ENCODE measurements at regions not wholly inside any gene's neighbourhood (a gene's known extent, or its start where the extent isn't known, plus 50 kb on each side); places are given as distances from the start of the nearest gene placed in this dataset. TPM values are rescaled to one million over a fixed set of nuclear protein-coding genes. Genes with fewer than 3 reads are reported as not detected.

DNA sequence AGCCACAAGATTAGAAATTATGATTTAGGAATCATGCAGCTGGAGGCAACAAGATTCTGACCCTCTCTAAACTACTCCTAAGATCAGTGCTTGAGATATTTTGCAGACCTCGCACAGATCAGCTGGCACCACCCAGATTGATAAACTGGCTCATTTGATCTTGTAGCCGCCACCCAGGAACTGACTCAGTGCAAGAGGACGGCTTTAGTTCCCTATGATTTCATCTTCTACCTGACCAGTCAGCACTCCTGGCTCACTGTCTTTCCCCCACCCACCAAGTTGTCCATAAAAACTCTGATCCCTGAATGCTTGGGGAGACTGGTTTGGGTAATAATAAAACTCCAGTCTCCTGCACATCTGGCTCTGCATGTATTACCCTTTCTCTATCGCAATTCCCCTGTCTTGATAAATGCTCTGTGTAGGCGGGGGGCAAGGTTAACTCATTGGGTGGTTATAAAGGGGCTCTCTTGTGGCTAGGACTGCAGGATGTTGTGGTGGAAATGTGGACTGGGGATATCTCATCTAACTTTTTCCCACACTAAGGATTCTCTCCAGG lies 96.1 kb downstream of the ARL6IP6 start:
- Histone ChIP-seq H3K4me2 (no peak overlapping the region), H3K4me3 (no peak overlapping the region), H3F3A (replicated peaks; ENCODE audit: low read depth) (no peaks in the 10 kb centered on the region), H2AFZ (no peak overlapping the region), H3K4me1 (ENCODE audit: insufficient read depth) (no peaks in the 10 kb centered on the region), H3K36me3 (ENCODE audit: insufficient read depth) (no peaks in the 10 kb centered on the region), H3K9me2 (ENCODE audit: insufficient read depth) (peaks cover 4% of the 10 kb centered on the region; the same call in 1 of the 2 replicates), H3K27me3 (ENCODE audit: insufficient read depth) (no peaks in the 10 kb centered on the region), H3K27ac (ENCODE audit: low read depth) (no peak overlapping the region), H3K79me2 (replicated peaks; ENCODE audit: insufficient read depth) (no peaks in the 10 kb centered on the region), H4K20me1 (replicated peaks; ENCODE audit: insufficient read depth) (no peaks in the 10 kb centered on the region)
- H3K36me3 Mint-ChIP-seq (ENCODE audit: low read depth) = no peaks in the 10 kb centered on the region
- no peak for TF ChIP-seq NANOG (IDR thresholded peaks at IDR 0.05; ENCODE audit: borderline replicate concordance)
- TF ChIP-seq, protein P1, sequence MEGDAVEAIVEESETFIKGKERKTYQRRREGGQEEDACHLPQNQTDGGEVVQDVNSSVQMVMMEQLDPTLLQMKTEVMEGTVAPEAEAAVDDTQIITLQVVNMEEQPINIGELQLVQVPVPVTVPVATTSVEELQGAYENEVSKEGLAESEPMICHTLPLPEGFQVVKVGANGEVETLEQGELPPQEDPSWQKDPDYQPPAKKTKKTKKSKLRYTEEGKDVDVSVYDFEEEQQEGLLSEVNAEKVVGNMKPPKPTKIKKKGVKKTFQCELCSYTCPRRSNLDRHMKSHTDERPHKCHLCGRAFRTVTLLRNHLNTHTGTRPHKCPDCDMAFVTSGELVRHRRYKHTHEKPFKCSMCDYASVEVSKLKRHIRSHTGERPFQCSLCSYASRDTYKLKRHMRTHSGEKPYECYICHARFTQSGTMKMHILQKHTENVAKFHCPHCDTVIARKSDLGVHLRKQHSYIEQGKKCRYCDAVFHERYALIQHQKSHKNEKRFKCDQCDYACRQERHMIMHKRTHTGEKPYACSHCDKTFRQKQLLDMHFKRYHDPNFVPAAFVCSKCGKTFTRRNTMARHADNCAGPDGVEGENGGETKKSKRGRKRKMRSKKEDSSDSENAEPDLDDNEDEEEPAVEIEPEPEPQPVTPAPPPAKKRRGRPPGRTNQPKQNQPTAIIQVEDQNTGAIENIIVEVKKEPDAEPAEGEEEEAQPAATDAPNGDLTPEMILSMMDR (conservative IDR thresholded peaks at IDR 0.05; ENCODE audit: low read depth in 2 of 2) = no peak
- TF ChIP-seq EZH2phosphoT487 (IDR thresholded peaks at IDR 0.05; ENCODE audit: unreplicated experiment) = no peak
- no peak for TF ChIP-seq ZNF331 (CRISPR knock-in tag; IDR thresholded peaks at IDR 0.05; ENCODE audit: low read depth)
- TF ChIP-seq ZNF114 (CRISPR knock-in tag; IDR thresholded peaks at IDR 0.05) = no peak
- no peak for TF ChIP-seq CREB1 (CRISPR knock-in tag; IDR thresholded peaks at IDR 0.05; ENCODE audit: low read depth)
- DNase-seq (ENCODE audit: low spot score) = no peak
- H3K27me3 Mint-ChIP-seq (ENCODE audit: insufficient read depth, low read depth, poor library complexity) = peaks cover 12% of the 10 kb centered on the region
- peaks cover 4% of the 10 kb centered on the region; the same call in 2 of the 3 replicates for H3K9me3 Mint-ChIP-seq
- H3K4me1 Mint-ChIP-seq = no peaks in the 10 kb centered on the region
- no peak overlapping the region; the same call in 1 of the 2 replicates for H3K27ac Mint-ChIP-seq
- ATAC-seq = no peak
- H3K4me3 Mint-ChIP-seq = no peak overlapping the region

DNA sequence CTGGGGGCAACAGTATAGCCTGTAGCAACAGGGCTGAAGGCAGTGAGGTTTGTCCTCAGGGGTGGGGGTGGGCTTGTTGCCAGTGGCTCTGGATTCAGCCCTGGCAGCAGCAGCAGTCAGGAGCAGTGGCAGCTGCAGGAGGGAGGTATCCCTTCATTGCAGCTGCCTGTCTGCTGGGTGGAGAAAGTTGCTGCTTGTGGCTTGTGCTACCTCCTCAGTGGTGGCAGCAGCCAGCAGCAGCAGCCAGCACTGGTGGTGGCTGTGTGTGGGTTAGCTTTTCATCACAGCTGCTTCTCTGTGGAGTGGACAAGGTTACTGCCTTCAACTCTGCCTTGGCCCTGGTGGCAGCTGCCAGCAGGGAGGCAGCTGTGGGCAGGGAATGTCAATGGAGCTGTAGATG lies 94.9 kb downstream of the ARL6IP6 start:
- no peaks in the 10 kb centered on the region for H3K4me1 ChIP-seq (ENCODE audit: insufficient read depth)
- H3K27ac Mint-ChIP-seq = no peak overlapping the region
- no peaks in the 10 kb centered on the region for H3K79me2 ChIP-seq (replicated peaks; ENCODE audit: insufficient read depth)
- H3F3A ChIP-seq (replicated peaks; ENCODE audit: low read depth) = no peaks in the 10 kb centered on the region
- no peaks in the 10 kb centered on the region for H3K36me3 ChIP-seq (ENCODE audit: insufficient read depth)
- ATAC-seq = no peak
- TF ChIP-seq EZH2 (IDR thresholded peaks at IDR 0.05; ENCODE audit: low read depth, unreplicated experiment) = no peak
- peaks cover 14% of the 10 kb centered on the region for H3K27me3 Mint-ChIP-seq (ENCODE audit: insufficient read depth, low read depth, poor library complexity)
- no peak overlapping the region for H2AFZ ChIP-seq
- no peak overlapping the region for H3K27ac ChIP-seq (ENCODE audit: low read depth)
- H3K27me3 ChIP-seq (ENCODE audit: insufficient read depth) = no peaks in the 10 kb centered on the region
- no peak overlapping the region for H3K4me2 ChIP-seq
- H3K9me2 ChIP-seq (ENCODE audit: insufficient read depth) = peaks cover 4% of the 10 kb centered on the region; the same call in 1 of the 2 replicates
- DNase-seq (ENCODE audit: low spot score) = no peak
- no peak overlapping the region for H3K4me3 Mint-ChIP-seq
- no peak overlapping the region for H3K4me3 ChIP-seq
- H4K20me1 ChIP-seq (replicated peaks; ENCODE audit: insufficient read depth) = no peaks in the 10 kb centered on the region
- H3K9me3 Mint-ChIP-seq = peaks cover 4% of the 10 kb centered on the region; the same call in 2 of the 3 replicates
- no peaks in the 10 kb centered on the region for H3K36me3 Mint-ChIP-seq (ENCODE audit: low read depth)
- H3K4me1 Mint-ChIP-seq = no peaks in the 10 kb centered on the region

Small RNAs in the stretch of these regions (small RNA-seq; reads per million reads assigned to genes)
- not detected for gene AC009969.1 (ENCODE audit: low replicate concordance)
- not detected for gene AC079150.2 (ENCODE audit: low replicate concordance)

Measured in GM23338 (cell line).